Neuronal stem cell (in vitro differentiated cells): ENCODE measurements at regions not wholly inside any gene's neighbourhood (a gene's known extent, or its start where the extent isn't known, plus 50 kb on each side); places are given as distances from the start of the nearest gene placed in this dataset.

Experiments used
- DNase-seq: peaks from one replicate; pipeline ENCODE4 v3.0.0-alpha.2; 2013; ENCODE audit warnings: low spot score
- H2AFZ ChIP-seq: one replicate; pipeline ENCODE4 v1.6.1; 2013; ENCODE audit warnings: mild to moderate bottlenecking, low read length, inconsistent platforms
- H2AK5ac ChIP-seq: 2 replicates; pipeline ENCODE4 v1.6.1; 2013; ENCODE audit warnings: low read depth, mild to moderate bottlenecking, inconsistent platforms, low read length, moderate library complexity, mixed read lengths
- H2BK120ac ChIP-seq: 2 replicates; pipeline ENCODE4 v1.6.1; 2013; ENCODE audit warnings: low read depth, mild to moderate bottlenecking, inconsistent platforms, low read length, moderate library complexity, mixed read lengths
- H2BK12ac ChIP-seq: one replicate; pipeline ENCODE4 v1.6.1; 2013; ENCODE audit warnings: low read length, inconsistent platforms
- H2BK15ac ChIP-seq: 2 replicates; pipeline ENCODE4 v1.6.1; 2013; ENCODE audit warnings: mild to moderate bottlenecking, low read length, inconsistent platforms, mixed read lengths
- H2BK5ac ChIP-seq: one replicate; pipeline ENCODE4 v1.6.1; 2013; ENCODE audit warnings: inconsistent platforms, mild to moderate bottlenecking, low read length, moderate library complexity
- H3K14ac ChIP-seq: one replicate; pipeline ENCODE4 v1.6.1; 2013; ENCODE audit warnings: low read length, inconsistent platforms
- H3K18ac ChIP-seq: 2 replicates; pipeline ENCODE4 v1.6.1; 2013; ENCODE audit warnings: low read length, inconsistent platforms
- H3K23ac ChIP-seq: 2 replicates; pipeline ENCODE4 v1.6.1; 2013; ENCODE audit warnings: low read depth, mild to moderate bottlenecking, mixed read lengths, low read length, inconsistent platforms; ENCODE audit not compliant: poor library complexity
- H3K27ac ChIP-seq: replicated peaks from 3 replicates; pipeline ENCODE4 v1.5.1; 2013; ENCODE audit warnings: low read length, inconsistent platforms
- H3K27me3 ChIP-seq, 3 experiments: 2 replicates each; pipeline ENCODE4 v1.6.1; 2013; ENCODE audit warnings: low read length in 3 of 3, mild to moderate bottlenecking in 2 of 3, inconsistent platforms in 1 of 3, low read depth in 1 of 3, mixed read lengths in 1 of 3, moderate library complexity in 1 of 3; ENCODE audit not compliant: control insufficient read depth in 3 of 3, insufficient read depth in 3 of 3
- H3K36me3 ChIP-seq, 2 donors: replicated peaks in 1 of 2; 2 replicates each; pipeline ENCODE4 v1.6.1; 2013; ENCODE audit warnings: low read length in 2 of 2; ENCODE audit not compliant: control insufficient read depth in 2 of 2, insufficient read depth in 2 of 2
- H3K4ac ChIP-seq: 2 replicates; pipeline ENCODE4 v1.6.1; 2013; ENCODE audit warnings: inconsistent platforms, mild to moderate bottlenecking, low read length, moderate library complexity
- H3K4me1 ChIP-seq, 2 donors: 1 replicate in 1 of 2; 2 replicates in 1 of 2; pipeline ENCODE4 v1.6.1; 2013; ENCODE audit warnings: low read length in 2 of 2, low read depth in 1 of 2; ENCODE audit not compliant: control insufficient read depth in 2 of 2, insufficient read depth in 1 of 2
- H3K4me2 ChIP-seq: one replicate; pipeline ENCODE4 v1.6.1; 2013; ENCODE audit warnings: mild to moderate bottlenecking, low read length, inconsistent platforms; ENCODE audit not compliant: insufficient read depth, poor library complexity, severe bottlenecking
- H3K4me3 ChIP-seq, 2 donors: 2 replicates each; pipeline ENCODE4 v1.5.1; 2013; ENCODE audit warnings: low read length in 2 of 2, mild to moderate bottlenecking in 2 of 2, inconsistent platforms in 1 of 2, moderate library complexity in 1 of 2
- H3K79me1 ChIP-seq: one replicate; pipeline ENCODE4 v1.6.1; 2013; ENCODE audit warnings: low read depth, mild to moderate bottlenecking, inconsistent platforms, low read length, moderate library complexity
- H3K9ac ChIP-seq: one replicate; pipeline ENCODE4 v1.6.1; 2013; ENCODE audit warnings: mild to moderate bottlenecking, low read depth, low read length, inconsistent platforms; ENCODE audit not compliant: poor library complexity
- H3K9me3 ChIP-seq, 2 donors: replicated peaks in 1 of 2; 2 replicates each; pipeline versions ENCODE3 to v1.6.1; 2013; ENCODE audit warnings: low read length in 2 of 2, mild to moderate bottlenecking in 2 of 2, inconsistent platforms in 1 of 2, low read depth in 1 of 2, mixed read lengths in 1 of 2, moderate library complexity in 1 of 2; ENCODE audit not compliant: control insufficient read depth in 2 of 2, insufficient read depth in 1 of 2
- H4K8ac ChIP-seq: one replicate; pipeline ENCODE4 v1.6.1; 2013; ENCODE audit warnings: low read depth, mild to moderate bottlenecking, inconsistent platforms, low read length, moderate library complexity
- H4K91ac ChIP-seq: one replicate; pipeline ENCODE4 v1.6.1; 2013; ENCODE audit warnings: low read length, low read depth, mild to moderate bottlenecking, inconsistent platforms; ENCODE audit not compliant: poor library complexity

DNA sequence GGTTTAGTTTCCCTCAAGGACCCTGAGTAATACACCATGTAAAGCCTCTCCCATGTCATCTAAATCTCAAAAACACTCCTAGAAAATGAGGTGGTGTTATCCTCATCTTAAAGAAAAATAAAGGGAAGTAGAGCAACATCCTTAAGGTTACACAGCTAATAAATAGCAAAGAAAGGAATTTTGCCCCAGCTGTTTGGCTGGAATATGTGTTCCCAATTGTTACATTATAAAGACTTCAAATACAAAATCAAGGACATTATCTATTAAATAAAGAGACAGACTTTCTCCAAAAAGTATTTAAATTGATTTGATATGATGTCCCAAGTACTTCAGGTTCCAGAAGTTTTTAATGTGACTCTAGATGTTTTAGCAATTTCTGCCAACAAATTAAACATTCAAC is 57.9 kb upstream of the IL15 start:
- Histone ChIP-seq H4K8ac (no peak overlapping the region), H3K27ac (no peak overlapping the region), H4K91ac (no peak overlapping the region), H3K23ac (no peak overlapping the region), H3K4me3 (no peak overlapping the region), H2BK12ac (no peak overlapping the region), H2BK5ac (no peak overlapping the region), H3K4ac (no peak overlapping the region), H3K18ac (no peak overlapping the region), H3K27me3 (no peaks in the 10 kb centered on the region), H2AFZ (no peak overlapping the region), H2BK120ac (no peak overlapping the region), H3K9me3 (no peaks in the 10 kb centered on the region), H3K9ac (no peak overlapping the region), H3K4me1 (no peaks in the 10 kb centered on the region), H3K36me3 (no peaks in the 10 kb centered on the region), H2BK15ac (no peak overlapping the region), H3K14ac (no peak overlapping the region), H3K79me1 (no peaks in the 10 kb centered on the region), H2AK5ac (no peak overlapping the region), H3K4me2 (no peak overlapping the region)
- DNase-seq, result no peak

DNA sequence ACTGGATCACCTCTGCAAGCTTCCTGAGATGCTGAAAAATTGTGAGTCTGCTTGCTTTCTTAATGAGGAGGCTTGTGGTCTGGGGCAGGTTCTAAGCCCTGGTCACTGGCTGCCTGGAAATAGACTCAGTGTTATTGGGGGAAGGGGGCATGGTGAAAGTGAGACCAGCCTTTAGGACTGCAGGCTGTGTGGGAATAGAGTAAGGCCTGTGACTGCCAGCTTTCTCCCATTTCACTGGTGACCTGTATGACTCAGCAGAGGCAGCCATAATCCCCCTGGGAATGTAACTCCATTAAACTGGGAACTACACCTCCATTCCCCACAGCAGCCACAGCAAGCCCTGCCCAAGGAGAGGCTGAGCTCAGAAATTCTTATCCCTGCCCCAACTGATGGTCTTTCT is 55.9 kb upstream of the IL15 start:
- Histone ChIP-seq H2BK5ac (no peak overlapping the region), H3K18ac (no peak overlapping the region), H2BK12ac (no peak overlapping the region), H2AFZ (no peak overlapping the region), H4K8ac (no peak overlapping the region), H4K91ac (no peak overlapping the region), H3K4me3 (no peak overlapping the region), H2BK120ac (no peak overlapping the region), H3K4me1 (no peaks in the 10 kb centered on the region), H3K23ac (no peak overlapping the region), H2BK15ac (no peak overlapping the region), H3K36me3 (no peaks in the 10 kb centered on the region), H3K27ac (no peak overlapping the region), H2AK5ac (no peak overlapping the region), H3K9ac (no peak overlapping the region), H3K27me3 (no peaks in the 10 kb centered on the region), H3K9me3 (no peaks in the 10 kb centered on the region), H3K79me1 (no peaks in the 10 kb centered on the region), H3K4ac (no peak overlapping the region), H3K4me2 (no peak overlapping the region), H3K14ac (no peak overlapping the region)
- no peak for DNase-seq
